ENCODE measurements at regions not wholly inside any gene's neighbourhood (a gene's known extent, or its start where the extent isn't known, plus 50 kb on each side); places are given as distances from the start of the nearest gene placed in this dataset.

DNA sequence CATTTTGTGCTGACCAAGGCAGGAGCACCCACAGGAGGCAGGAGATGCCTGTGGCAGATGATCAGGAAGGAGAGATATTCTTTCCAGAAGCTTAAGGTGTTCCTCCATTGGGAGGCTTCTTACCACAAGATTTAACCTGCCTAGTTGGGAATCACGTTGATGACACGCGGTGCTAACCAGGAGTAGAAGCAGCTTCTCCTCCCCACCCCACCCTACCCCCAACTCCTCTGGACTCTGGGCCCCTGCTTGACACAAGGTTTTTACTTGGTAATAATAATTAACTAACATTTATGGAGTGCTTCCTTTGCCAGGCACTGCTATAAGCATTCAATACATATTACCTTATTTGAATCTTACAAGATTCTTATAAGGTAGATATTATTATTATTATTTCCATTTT is 62.5 kb upstream of the PAPOLG start:
- ChIA-PET POLR2A (no interaction called here), CTCF (no interaction called here)
- H3K27ac ChIP-seq (ENCODE audit: low read length) = no peak overlapping the region
- BruUV-seq (replicated peaks) = no TSS peak
- TF ChIP-seq TCF7L2 (IDR thresholded peaks at IDR 0.05; ENCODE audit: low read depth, low read length) (no peak), POLR2AphosphoS5 (IDR thresholded peaks at IDR 0.05; ENCODE audit: low read depth, low read length) (no peak), CTCF (IDR thresholded peaks at IDR 0.05) (no peak), SIN3A (IDR thresholded peaks at IDR 0.05; ENCODE audit: borderline replicate concordance, insufficient read depth, low read depth, low read length) (no peak)
- TF ChIP-seq, protein P1, sequence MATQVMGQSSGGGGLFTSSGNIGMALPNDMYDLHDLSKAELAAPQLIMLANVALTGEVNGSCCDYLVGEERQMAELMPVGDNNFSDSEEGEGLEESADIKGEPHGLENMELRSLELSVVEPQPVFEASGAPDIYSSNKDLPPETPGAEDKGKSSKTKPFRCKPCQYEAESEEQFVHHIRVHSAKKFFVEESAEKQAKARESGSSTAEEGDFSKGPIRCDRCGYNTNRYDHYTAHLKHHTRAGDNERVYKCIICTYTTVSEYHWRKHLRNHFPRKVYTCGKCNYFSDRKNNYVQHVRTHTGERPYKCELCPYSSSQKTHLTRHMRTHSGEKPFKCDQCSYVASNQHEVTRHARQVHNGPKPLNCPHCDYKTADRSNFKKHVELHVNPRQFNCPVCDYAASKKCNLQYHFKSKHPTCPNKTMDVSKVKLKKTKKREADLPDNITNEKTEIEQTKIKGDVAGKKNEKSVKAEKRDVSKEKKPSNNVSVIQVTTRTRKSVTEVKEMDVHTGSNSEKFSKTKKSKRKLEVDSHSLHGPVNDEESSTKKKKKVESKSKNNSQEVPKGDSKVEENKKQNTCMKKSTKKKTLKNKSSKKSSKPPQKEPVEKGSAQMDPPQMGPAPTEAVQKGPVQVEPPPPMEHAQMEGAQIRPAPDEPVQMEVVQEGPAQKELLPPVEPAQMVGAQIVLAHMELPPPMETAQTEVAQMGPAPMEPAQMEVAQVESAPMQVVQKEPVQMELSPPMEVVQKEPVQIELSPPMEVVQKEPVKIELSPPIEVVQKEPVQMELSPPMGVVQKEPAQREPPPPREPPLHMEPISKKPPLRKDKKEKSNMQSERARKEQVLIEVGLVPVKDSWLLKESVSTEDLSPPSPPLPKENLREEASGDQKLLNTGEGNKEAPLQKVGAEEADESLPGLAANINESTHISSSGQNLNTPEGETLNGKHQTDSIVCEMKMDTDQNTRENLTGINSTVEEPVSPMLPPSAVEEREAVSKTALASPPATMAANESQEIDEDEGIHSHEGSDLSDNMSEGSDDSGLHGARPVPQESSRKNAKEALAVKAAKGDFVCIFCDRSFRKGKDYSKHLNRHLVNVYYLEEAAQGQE (IDR thresholded peaks at IDR 0.05; ENCODE audit: insufficient read depth in 1 of 2, low read depth in 2 of 2, low read length in 1 of 2) = no peak
- no peaks in the 10 kb centered on the region for H3K4me1 ChIP-seq (ENCODE audit: control insufficient read depth, insufficient read depth, low read length)
- peaks cover 7% of the 10 kb centered on the region; the same call in 1 of the 2 replicates for H3K27me3 ChIP-seq (ENCODE audit: control insufficient read depth, insufficient read depth, low read length)
- no peak for ATAC-seq
- no peak overlapping the region for H3K4me3 ChIP-seq (ENCODE audit: low read depth in 2 of 2, low read length in 2 of 2)
- H3K9me3 ChIP-seq (ENCODE audit: control insufficient read depth, insufficient read depth, low read depth, low read length) = no peaks in the 10 kb centered on the region
- in situ Hi-C loops (cut with HindIII; ENCODE audit: low pct_unique_long_range_greater_than_20kb, low sequenced_read_pairs) = no loop called here
- intact Hi-C loops (cut with micrococcal nuclease; ENCODE audit: unreplicated experiment) = no loop called here
- no peaks in the 10 kb centered on the region for H3K36me3 ChIP-seq (ENCODE audit: control insufficient read depth, insufficient read depth, low read length)
- no peak for DNase-seq (ENCODE audit: low read depth, low spot score)

- Histone ChIP-seq H3K9me3 (ENCODE audit: control insufficient read depth, insufficient read depth, low read depth, low read length) (no peaks in the 10 kb centered on the region), H3K27me3 (ENCODE audit: control insufficient read depth, insufficient read depth, low read length) (peaks cover 7% of the 10 kb centered on the region; the same call in 1 of the 2 replicates), H3K4me3 (ENCODE audit: low read depth in 2 of 2, low read length in 2 of 2) (no peak overlapping the region), H3K27ac (ENCODE audit: low read length) (no peak overlapping the region), H3K4me1 (ENCODE audit: control insufficient read depth, insufficient read depth, low read length) (no peaks in the 10 kb centered on the region), H3K36me3 (ENCODE audit: control insufficient read depth, insufficient read depth, low read length) (no peaks in the 10 kb centered on the region)
- intact Hi-C loops (cut with micrococcal nuclease; ENCODE audit: unreplicated experiment) (no loop called here), in situ Hi-C loops (cut with HindIII; ENCODE audit: low pct_unique_long_range_greater_than_20kb, low sequenced_read_pairs) (no loop called here)
- no peak for TF ChIP-seq SIN3A (IDR thresholded peaks at IDR 0.05; ENCODE audit: borderline replicate concordance, insufficient read depth, low read depth, low read length)
- TF ChIP-seq POLR2AphosphoS5 (IDR thresholded peaks at IDR 0.05; ENCODE audit: low read depth, low read length) = no peak
- no peak for TF ChIP-seq CTCF (IDR thresholded peaks at IDR 0.05)
- TF ChIP-seq, protein P1 (IDR thresholded peaks at IDR 0.05; ENCODE audit: insufficient read depth in 1 of 2, low read depth in 2 of 2, low read length in 1 of 2) = no peak
- no peak for TF ChIP-seq TCF7L2 (IDR thresholded peaks at IDR 0.05; ENCODE audit: low read depth, low read length)
- ChIA-PET POLR2A (no interaction called here), CTCF (no interaction called here)
- ATAC-seq = no peak
- no peak for DNase-seq (ENCODE audit: low read depth, low spot score)
- no TSS peak for BruUV-seq (replicated peaks)
These were observed 60.3 kb upstream of the PAPOLG start for GRCh38 chr2:60695793-60696192.
